GM21619 (cell line): ENCODE measurements at regions not wholly inside any gene's neighbourhood (a gene's known extent, or its start where the extent isn't known, plus 50 kb on each side); places are given as distances from the start of the nearest gene placed in this dataset.
"Not testable (repeated sequence)": the region's sequence is repeated elsewhere in the genome, so short reads cannot be mapped to it uniquely, and the experiment has no call there.

Experiments used
- ATAC-seq: cut with Tn5 transposase; IDR thresholded peaks from one replicate; pipeline ENCODE4 v1.9.1; 2021; ENCODE audit not compliant: unreplicated experiment

DNA sequence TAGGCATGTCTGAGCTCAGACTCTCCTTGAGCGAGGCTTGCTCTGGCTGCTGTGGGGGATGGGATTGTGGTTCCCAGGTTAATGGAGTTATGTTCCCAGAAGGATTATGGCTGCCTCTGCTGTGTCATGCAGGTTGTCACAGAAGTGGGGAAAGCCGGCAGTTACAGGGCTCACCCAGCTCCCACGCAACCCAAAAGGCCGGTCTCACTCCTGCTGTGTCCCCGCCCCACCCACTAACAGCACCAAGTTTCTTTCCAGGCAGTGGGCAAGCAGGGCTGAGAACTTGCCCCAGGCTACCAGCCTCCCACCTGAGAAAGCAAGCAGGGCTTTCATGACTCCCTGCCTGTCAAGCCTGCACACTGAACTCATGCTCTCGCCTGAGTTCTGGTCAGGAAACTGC is 750.5 kb downstream of the FRK start:
- ATAC-seq: no peak

DNA sequence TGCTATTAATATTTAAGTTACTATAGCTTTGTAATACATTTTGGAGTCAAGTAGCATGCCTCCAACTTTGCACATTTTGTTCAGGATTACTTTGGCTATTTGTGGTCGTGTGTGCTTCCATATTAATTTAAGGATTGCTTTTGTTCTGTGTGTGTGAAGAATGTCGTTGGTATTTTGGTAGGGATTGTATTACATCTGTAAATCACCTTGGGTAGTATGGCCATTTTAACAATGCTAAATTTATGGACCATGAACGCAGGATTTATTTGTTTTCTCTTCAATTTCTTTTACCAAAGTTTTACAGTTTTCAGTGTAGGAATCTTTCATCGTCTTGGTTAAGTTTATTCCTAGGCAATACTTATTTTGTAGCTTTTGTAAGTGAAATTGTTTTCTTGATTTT is 758.0 kb downstream of the FRK start:
- no peak for ATAC-seq

DNA sequence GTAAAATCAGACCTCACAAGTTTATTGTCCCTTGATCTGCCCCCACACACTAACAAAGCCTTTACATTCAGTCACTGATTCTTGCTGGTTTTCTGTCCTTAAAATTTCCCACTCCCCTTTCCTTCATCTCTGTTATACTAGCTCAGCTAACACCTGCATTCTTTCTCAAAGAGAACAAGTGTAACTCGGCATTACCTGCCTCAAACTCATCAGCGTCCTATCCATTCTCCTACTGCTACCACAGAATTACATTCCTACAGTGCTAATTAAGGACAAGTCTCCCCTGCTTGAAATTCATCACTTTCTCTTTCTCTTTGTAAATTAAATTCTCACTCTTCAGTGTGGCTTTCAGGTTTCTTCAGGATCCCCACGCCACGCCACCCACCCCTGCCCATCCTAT is 773.2 kb downstream of the FRK start:
- ATAC-seq: no peak

DNA sequence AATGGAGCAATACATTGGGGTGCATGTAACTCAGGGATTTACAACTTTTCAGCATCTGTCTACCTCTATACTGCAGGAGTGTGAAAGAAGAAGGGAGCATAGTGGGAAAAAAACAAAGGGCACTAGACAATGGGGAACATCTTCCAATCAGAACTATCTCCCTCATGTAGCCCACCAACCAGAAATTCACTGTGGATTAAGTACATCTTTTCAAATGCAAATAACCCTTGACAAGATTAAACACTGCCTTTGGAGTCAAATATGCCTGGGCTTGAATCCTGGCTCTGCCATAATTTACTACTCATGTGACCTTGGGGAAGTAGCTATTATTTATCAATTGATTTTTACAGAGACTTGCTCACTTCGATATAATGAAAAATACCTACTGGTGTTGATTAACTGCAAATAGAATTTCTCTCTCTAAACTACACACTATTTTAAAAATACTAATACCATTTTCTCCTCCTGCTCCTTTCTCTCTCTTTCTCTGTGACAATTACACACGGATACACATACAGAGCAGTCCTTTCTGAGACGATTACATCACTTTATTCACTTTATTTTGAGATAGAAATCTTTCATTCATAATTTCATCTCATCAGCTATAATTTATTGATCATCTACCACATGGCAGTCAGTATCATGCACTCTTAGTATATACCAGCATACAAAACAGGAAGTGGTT is 783.7 kb downstream of the FRK start:
- ATAC-seq: no peak

DNA sequence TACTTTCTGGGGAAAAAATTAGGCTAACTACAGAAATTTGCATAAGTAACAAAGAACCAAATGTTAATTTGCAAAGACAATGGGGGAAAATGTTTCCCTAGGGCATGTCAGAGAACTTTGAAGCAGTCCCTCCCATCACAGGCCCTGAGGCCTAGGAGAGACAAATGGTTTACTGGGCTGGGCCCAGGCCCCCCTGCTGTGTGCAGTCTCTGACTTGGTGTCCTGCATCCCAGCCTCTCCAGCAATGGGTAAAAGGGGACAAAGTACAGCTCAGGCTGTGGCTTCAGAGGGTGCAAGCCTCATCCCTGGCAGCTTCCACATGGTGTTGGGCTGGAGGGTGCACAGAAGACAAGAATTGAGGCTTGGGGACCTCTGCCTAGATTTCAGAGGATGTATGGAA is 788.4 kb downstream of the FRK start:
- no peak for ATAC-seq

DNA sequence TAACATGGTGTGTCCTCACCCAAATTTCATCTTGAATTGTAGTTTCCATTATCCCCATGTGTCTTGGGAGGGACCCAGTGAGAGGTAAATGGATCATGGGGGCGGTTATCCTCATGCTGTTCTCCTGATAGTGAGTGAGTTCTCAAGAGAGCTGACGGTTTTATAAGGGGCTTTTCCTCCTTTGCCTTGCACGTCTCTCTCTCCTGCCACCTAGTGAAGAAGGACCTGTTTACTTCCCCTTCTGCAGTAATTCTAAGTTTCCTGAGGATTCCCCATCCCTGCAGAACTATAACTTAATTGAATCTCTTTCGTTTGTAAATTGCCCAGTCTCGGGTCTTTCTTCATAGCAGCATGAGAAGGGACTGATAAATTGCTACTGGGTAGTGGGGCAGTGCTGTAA is 789.3 kb downstream of the FRK start:
- no peak for ATAC-seq

DNA sequence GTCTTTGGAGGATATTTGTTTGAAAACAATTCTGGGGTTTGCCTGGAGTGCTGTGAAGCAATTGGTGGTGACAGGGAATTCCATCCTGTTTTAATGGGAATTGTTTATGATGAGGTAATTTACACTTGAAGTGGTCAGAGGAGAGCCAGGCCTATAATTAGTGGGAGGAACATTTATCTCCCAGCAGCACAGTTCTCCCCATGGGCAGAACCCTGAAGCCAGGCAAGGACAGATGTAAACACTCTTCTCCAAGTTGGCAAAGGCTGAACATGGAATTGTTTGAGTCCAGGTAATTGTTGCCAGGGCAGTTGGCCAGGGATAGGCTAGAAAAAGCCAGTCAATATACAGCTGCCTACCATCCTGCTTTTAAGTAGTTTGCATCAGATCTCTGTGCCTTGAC is 789.7 kb downstream of the FRK start:
- no peak for ATAC-seq

DNA sequence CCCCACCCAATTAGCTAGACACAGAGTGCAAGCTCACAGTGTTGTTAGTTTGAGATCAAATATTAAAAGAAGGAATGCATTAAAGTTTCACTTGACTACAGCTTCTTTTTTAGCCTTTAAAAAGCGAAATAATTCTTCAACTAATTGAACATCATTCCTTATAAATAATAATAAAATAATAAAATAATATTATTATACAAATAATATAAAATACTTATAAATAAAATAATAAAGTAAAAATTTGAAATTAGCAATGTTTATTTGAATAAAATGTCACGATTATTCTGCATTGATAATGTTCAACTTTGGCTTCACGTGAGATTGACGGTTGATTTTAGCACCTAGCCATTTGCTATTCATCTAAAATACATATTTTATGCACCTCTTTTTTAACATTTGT is 819.3 kb downstream of the FRK start:
- no peak for ATAC-seq

DNA sequence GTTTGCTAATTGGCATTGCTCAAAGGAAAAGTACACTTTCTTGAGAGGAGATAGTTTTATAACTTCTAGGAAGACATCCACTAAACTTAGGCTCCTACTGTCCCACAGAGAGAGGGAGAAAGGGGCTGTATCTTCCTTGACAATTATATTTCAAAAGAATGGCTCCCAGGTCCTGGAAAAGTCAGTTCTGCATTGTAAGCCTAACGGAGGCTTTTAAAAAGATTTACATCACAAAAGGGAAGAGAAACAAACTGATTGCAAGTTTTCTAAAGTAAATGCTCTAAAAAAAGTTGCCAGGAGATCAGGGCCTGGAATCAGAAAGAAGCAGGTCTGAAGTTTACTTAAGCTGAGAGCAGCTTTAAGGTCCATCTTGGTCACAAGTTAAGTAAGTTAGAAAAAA is 839.5 kb downstream of the FRK start:
- ATAC-seq: no peak

DNA sequence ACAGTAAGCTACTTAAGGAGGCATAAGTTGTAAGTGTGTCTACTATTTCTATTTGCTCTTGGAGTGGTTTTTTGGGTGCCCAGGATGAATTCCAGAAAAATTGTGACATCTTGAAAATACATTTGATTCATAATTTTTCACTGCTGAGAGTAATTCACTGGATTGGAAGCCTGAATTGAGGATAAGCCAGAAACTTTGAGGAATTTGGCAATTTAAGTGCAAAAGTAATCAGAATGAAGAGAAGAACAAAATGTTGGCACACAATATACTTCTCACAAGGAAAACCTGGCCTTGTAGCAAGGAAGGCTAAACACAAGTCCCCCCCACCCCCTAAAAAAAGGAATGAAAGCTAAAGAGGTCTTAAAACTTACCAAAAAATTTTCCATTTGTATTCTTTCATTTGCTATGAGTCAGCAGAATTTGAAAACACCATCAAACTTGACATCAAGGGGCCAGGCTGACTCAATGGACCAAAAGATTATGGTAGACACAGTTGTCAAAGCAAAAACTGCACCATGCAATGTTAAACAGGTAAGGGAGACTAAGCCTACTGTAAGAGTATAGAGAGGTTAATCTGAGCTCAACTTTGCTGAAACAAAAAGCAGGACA is 840.0 kb downstream of the FRK start:
- ATAC-seq: no peak

DNA sequence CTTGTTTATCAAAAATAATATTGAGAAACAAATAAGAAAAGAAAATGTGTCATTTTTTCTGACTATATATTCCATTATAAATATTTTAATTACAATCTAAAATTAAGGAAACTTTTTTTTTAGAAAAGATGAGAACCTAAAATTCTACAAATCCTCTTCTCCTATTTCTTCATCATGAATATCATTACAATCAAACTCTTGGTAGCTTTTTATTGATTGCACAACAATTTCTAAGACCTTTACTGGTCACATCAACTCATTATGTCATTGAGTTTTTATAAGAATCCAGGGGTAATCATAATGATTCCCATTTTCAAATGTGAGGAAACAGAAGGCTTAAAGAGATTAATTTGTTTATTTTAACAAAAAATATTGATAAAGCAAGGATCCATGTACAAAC is 841.0 kb downstream of the FRK start:
- ATAC-seq: no peak

DNA sequence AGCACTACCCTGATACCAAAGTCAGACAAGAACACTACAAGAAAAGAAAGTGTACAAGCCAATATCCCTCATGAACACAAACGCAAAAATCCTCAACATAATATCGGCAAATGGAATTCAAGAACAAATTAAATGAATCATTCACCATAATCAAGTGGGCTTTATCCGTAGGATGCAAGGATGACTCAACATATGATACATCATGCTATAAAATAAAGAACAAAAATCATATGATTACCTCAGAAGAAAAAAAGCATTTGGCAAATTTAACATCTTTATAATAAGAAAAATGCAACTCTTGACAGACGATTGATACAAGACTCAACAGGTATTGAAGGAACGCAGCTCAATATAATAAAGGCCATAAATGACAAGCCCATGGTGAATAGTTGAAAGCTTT is 843.9 kb downstream of the FRK start:
- ATAC-seq: no peak

DNA sequence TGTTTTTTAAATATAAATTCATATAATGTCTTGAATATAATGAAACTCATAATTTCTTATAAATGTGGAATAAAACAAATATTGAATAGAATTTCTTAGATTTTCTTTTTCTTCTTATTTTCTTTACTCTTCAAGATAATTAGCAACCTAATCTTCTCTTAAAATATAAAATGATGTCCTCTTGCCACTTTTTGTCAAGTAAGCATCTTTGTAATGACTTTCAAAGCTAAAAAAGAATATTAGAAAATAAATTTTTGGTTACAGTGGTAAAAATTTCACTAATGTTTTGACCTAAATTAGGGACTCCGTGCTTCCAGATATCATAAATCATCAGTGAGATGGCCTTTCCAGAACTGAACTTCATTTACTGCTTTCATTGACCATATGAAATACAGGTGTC is 846.4 kb downstream of the FRK start:
- ATAC-seq: no peak

DNA sequence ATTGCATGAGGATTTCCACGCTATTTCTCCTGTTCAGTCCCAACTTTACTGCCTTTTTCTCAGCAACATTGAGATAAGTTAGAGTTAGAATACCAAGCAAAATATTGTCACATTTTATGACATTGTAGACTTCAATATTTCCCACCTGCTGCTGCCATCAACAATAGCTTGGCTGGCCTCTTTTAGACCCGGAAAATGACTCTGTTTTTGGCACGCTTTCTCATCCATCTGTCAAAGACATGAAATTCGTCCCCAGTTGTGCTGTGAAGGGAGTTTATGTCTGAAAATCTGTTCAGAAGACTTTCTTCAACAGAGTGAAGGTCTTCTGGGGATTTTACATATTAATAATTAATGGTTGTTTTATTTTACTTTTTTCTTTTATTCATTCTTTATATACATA is 857.3 kb downstream of the FRK start:
- no peak for ATAC-seq

DNA sequence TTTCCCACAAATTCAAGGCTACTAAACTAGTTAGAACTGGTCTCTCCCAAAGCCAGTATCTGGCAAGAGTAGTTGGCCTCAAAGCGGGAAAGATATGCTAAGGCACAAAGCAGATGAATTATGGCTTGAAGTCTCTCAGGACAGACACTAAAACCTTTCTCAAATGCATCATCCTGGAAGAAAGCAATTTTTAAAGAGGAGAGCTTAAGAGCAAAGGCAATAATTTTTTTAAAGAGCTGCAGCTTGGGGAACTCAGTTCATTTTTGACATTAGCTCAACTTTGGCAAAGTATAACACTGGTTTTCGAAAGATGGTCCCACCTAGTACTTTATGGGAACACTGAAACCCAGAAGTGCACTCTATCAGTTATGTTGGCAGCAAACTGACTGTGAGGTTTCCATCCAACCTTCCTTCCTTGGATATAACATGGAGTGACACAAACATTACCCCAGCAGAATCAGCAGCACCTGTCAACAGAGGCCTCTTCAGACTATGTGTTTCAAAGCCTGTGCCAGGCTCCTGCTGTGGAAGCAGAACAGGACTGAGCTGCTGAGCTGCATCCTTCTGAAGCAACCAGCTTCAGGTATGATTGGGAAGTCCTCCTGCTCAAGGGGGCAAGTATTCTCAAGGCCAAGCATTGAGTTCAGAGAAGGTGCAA is 852.3 kb upstream of the HS3ST5 start:
- no peak for ATAC-seq

DNA sequence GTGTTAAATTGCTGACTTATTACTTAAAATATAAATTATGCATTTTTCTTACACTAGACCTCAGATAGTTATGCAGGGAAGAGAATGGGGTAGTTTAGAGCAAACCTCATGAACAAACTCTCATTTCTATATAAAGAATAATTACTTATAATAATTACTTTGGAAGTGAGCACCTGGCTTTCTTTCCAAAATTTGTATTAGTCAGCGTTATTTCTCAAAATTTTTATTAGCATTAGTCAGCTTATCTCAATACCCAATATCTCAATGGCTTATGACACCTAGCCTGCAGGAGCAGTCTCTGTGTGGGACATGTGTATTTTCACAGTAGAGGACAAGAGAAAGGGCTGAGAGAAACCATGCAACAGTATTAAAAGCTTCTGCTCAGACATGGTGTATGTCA is 849.2 kb upstream of the HS3ST5 start:
- no peak for ATAC-seq

DNA sequence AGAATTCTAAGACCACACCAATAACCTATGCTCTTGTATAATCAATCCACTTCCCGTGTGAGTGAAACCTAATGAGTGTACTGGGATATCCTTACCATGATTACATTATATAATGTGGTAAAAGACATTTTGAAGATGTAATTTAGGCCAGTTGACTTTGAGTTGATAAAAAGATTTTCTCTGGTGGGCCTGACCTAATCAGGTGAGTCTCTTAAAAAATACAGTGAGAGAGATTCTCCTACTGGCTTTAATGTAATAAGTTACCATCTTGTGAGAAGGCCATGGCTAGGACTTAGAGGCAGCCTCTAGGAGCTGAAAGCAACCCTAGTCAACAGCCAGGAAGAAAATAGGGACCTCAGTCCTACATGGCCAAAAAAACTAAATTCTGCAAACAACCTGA is 847.7 kb upstream of the HS3ST5 start:
- ATAC-seq: no peak

DNA sequence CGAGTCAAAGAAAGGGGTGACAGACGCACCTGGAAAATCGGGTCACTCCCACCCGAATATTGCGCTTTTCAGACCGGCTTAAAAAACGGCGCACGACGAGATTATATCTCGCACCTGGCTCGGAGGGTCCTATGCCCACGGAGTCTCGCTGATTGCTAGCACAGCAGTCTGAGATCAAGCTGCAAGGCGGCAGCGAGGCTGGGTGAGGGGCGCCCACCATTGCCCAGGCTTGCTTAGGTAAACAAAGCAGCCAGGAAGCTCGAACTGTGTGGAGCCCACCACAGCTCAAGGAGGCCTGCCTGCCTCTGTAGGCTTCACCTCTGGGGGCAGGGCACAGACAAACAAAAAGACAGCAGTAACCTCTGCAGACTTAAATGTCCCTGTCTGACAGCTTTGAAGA is 832.6 kb upstream of the HS3ST5 start:
- ATAC-seq: not testable (repeated sequence)

DNA sequence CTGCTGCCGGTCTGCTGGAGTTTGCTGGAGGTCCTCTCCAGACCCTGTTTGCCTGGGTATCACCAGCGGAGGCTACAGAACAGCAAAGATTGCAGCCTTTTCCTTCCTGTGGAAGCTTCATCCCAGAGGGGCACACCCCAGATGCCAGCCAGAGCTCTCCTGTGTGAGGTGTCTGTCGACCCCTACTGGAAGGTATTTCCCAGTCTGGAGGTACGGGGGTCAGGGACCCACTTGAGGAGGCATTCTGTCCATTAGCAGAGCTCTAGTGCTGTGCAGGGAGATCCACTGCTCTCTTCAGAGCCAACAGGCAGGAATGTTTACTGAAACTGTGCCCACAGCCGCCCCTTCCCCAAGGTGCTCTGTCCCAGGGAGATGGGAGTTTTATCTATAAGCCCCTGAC is 823.1 kb upstream of the HS3ST5 start:
- ATAC-seq: not testable (repeated sequence)

DNA sequence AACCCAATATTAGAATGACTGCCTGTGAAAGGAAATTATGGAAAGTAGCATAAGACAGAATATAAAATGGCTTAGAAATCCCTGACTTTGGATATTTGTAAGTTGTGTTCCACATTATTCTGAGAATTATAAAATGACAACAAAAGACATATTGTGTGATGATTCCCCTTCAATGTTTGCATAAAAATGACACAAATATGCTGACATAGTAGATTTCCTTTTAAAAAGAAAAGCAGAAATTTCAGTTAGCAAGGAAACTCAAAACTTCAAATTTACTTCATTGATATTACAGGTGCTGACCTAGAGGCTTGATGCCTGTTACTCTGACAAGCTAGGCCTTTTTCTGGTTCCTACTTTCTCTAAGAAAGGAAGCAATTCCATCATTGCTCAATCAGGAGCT is 816.9 kb upstream of the HS3ST5 start:
- ATAC-seq: no peak

DNA sequence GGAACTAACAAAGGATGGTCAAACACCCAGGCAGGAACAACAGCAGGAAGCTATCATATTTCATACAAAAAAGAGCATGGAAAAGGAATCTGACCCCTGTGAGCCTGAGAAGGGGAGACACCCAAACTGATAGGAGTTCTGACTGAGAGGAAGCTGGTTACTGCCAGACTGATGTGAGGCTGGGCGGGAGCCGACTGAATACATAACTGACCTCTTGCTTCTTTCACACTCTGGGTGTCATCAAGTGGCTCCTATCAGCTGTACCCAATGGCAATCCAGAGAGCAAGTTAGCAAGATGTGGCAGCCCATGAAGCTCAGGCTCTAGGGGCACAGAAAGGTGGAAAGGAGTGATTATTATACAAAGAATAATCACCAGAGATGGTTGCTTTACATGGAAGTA is 795.1 kb upstream of the HS3ST5 start:
- ATAC-seq: no peak

DNA sequence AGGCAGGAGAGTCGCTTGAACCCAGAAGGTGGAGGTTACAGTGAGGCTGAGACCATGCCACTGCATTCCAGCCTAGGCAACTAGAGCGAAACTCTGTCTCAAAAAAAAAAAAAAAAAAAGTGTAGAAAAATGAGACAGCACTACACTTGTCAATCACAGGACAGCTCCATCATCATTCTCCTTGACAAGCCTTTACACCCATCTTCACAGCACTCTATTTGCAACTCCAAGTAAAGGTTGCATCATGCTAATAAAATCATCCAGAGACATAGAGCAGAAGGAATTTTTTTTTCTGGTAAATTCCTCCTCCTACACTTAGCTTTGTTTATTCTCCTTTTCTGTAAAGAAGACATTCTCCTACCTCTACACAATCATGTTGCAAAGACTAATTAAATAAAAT is 791.0 kb upstream of the HS3ST5 start:
- no peak for ATAC-seq
